AG09319 (cell line): ENCODE measurements at regions not wholly inside any gene's neighbourhood (a gene's known extent, or its start where the extent isn't known, plus 50 kb on each side); places are given as distances from the start of the nearest gene placed in this dataset.

Experiments used
- DNase-seq: peaks from one replicate; pipeline ENCODE4 v3.0.0-alpha.2; 2010; ENCODE audit warnings: low read depth; ENCODE audit errors: extremely low read depth
- CTCF ChIP-seq: IDR thresholded peaks from 2 replicates; pipeline ENCODE4 v1.5.1; 2011; ENCODE audit warnings: low read depth, mild to moderate bottlenecking, inconsistent platforms, low read length, moderate library complexity

GRCh38 chr1:29505532-29506220 is 269.4 kb downstream of the PTPRU start:
- TF ChIP-seq CTCF: no peak
- DNase-seq: no peak

DNA sequence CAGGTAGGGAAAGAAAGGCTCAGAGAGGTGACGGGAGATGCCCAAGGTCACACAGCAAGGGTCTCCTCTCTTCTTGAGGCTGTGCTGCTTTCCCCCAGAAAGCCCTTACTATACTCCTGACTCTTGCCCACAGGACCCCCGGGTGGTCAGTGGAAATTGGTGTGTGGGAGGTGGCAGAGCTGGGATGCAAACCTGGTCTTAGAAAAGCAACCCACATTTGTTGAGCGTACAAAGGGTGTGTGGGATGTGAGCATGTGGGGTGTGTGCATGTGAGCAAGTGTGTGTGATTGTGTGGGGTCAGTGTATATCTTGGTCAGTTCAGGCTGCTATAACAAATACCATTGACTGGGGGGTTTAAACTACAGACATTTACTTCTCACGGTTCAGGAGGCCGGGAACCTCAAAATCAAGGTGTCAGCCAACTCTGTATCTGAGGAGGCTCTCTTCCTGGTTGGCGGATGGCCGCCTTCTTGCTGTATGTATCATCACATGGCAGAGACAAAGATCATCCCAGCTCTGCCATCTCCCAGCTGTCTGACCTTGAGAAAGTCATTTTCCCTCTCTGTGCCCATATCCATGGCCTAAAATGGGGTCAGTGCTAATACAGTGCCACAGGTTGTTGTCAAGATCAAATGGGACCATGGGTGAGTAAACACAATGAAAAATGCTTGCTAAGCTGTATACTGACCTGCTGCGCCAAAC is 268.5 kb downstream of the PTPRU start:
- DNase-seq: no peak
- no peak for TF ChIP-seq CTCF

GRCh38 chr1:29504196-29504595 is 267.9 kb downstream of the PTPRU start:
- no peak for DNase-seq

DNA sequence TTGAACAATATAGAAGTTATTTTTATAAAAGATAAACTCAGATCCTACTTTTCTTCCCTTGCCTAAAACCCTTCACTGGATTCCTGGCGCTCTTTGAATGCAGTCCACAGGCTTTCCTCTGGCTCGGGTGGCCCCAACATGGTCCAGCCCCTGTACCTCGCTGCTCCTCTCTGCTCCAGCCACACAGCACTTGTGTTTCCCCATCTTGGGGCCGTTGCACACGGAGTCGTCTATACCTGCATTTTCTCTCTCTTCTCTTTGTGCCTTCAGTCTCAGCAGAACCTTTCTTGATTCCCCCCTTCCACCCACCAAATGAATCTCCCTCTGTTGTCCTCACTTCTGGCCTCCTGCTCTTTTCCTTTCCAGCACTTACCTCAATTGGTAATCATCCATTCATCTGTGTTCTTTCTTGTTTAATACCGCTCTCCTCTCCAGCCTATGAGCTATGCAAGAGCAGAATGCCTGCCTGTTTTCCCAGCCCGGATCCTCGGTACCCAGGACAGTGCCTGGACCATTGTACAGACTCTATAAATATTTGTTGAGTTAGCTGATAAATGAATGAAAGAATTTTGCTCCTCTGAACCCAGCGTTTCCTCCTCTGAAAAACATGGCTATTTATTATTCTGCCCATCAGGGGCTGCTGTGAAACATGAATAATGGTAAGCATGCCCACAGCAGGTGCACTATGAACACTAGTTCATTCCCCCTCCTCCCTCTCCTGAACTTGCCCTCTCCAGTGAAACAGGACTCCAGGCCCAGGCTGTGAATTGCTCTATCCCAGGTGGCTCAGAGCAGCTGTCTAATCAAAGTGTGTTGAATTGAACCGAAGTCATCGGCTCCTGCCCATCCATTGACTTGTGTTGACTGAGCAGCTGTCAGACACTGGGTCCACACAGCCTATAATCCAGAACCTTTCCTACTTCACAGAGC is 266.9 kb downstream of the PTPRU start:
- DNase-seq: no peak
- TF ChIP-seq CTCF: no peak

More at GRCh38 chr1:29504196-29504595, 267.9 kb downstream of the PTPRU start:
- TF ChIP-seq CTCF: no peak

DNA sequence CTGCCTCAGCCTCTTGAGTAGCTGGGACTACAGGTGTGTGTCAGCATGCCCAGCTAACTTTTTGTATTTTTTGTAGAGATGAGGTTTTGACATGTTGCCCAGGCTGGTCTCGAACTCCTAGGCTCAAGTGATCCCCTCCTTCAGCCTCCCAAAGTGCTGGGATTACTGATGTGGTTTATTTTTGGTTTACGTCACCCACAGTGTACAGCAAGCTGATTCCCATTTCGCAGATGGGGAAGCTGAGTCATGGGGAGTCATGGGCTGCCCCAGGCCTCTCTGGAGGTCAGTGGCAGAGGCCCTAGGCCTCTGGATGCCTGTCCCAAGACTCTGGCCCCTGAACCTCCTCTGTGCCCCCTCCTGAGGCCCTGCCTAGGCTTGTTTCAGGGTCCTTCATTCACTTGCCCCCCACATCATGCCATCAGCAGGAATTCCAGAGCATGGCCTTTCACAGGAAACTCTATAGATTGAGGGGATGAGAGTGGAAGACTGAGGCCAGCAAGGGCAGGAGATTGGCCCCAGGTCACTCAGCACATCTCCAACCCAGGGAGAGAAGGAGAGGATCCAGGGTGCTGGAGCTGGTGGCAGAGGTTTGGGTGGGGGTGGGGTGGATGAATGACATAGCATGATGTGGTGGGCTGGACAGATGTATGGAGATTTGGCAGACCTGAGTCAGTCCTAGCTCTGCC is 266.0 kb downstream of the PTPRU start:
- no peak for DNase-seq

More for the DNA sequence above, 266.0 kb downstream of the PTPRU start:
- no peak for TF ChIP-seq CTCF
